Lower lobe of right lung (tissue), 2 donors: ENCODE measurements at regions not wholly inside any gene's neighbourhood (a gene's known extent, or its start where the extent isn't known, plus 50 kb on each side); places are given as distances from the start of the nearest gene placed in this dataset.

Source experiments
- ATAC-seq, 2 donors: fragments of 200-7000 bp; cut with Tn5 transposase; one replicate each; pipeline ENCODE4 v1.9.1; 2020 to 2022; ENCODE audit warnings: mild to moderate bottlenecking in 2 of 2, moderate library complexity in 2 of 2
- DNase-seq: peaks from one replicate; pipeline ENCODE4 v3.0.0-alpha.2; 2020
- H3K27ac ChIP-seq: fragments of 200-600 bp; one replicate; pipeline ENCODE4 v1.8.0; 2022
- H3K27me3 ChIP-seq: fragments of 200-600 bp; one replicate; pipeline ENCODE4 v1.8.0; 2022; ENCODE audit warnings: low read depth
- H3K36me3 ChIP-seq: fragments of 200-600 bp; one replicate; pipeline ENCODE4 v1.8.0; 2022; ENCODE audit warnings: mild to moderate bottlenecking
- H3K4me1 ChIP-seq: fragments of 200-600 bp; one replicate; pipeline ENCODE4 v1.8.0; 2022
- H3K4me3 ChIP-seq: fragments of 200-600 bp; one replicate; pipeline ENCODE4 v1.8.0; 2022; ENCODE audit warnings: mild to moderate bottlenecking
- H3K9me3 ChIP-seq: fragments of 200-600 bp; one replicate; pipeline ENCODE4 v1.8.0; 2022
- CTCF ChIP-seq: fragments of 200-600 bp; IDR thresholded peaks from one replicate; pipeline ENCODE4 v1.8.0; 2022; ENCODE audit warnings: antibody characterized with exemption, mild to moderate bottlenecking
- intact Hi-C: fragments of 100-400 bp; cut with DNase I; formaldehyde crosslinking; loops from one replicate; pipeline ENCODE4 v1.11.0; 2022
- donor health status: DM: no; HTN: yes; CAD: no; lungs with severe emphysema.

- DNase-seq (no peak), ATAC-seq (no peak)
- H3K27ac ChIP-seq = peak overlapping the region; percentile 84
- peaks cover 28% of the 10 kb centered on the region for H3K4me1 ChIP-seq
- intact Hi-C loops = no loop called here
- H3K4me3 ChIP-seq = no peak overlapping the region
- H3K9me3 ChIP-seq = no peaks in the 10 kb centered on the region
- no peaks in the 10 kb centered on the region for H3K36me3 ChIP-seq
- no peak for TF ChIP-seq CTCF
- H3K27me3 ChIP-seq = no peaks in the 10 kb centered on the region
Observed at GRCh38 chr4:140236654-140237169, 82.7 kb upstream of the MAML3 start.

- no peaks in the 10 kb centered on the region for H3K27me3 ChIP-seq
- intact Hi-C loops = no loop called here
Observed at GRCh38 chr4:140234697-140235060, 80.7 kb upstream of the MAML3 start.

GRCh38 chr4:140233791-140234696, 80.1 kb upstream of the MAML3 start:
- Histone ChIP-seq H3K27me3 (no peaks in the 10 kb centered on the region), H3K4me3 (no peak overlapping the region), H3K9me3 (no peaks in the 10 kb centered on the region), H3K36me3 (no peaks in the 10 kb centered on the region), H3K27ac (no peak overlapping the region), H3K4me1 (peaks cover 28% of the 10 kb centered on the region)
- intact Hi-C loops = no loop called here
- ATAC-seq (no peak), DNase-seq (no peak)
- no peak for TF ChIP-seq CTCF

More at GRCh38 chr4:140234697-140235060, 80.7 kb upstream of the MAML3 start:
- Histone ChIP-seq H3K27ac (no peak overlapping the region), H3K36me3 (no peaks in the 10 kb centered on the region), H3K4me3 (no peak overlapping the region), H3K9me3 (no peaks in the 10 kb centered on the region), H3K4me1 (peaks cover 28% of the 10 kb centered on the region)
- no peak for ATAC-seq
- no peak for TF ChIP-seq CTCF
- DNase-seq = no peak

- H3K9me3 ChIP-seq = no peaks in the 10 kb centered on the region
- no peak for TF ChIP-seq CTCF
- DNase-seq = no peak
- ATAC-seq = no peak
- H3K36me3 ChIP-seq = no peaks in the 10 kb centered on the region
- H3K4me3 ChIP-seq = no peak overlapping the region
- no peaks in the 10 kb centered on the region for H3K27me3 ChIP-seq
- no peak overlapping the region for H3K27ac ChIP-seq
- intact Hi-C loops = no loop called here
- H3K4me1 ChIP-seq = no peaks in the 10 kb centered on the region
Observed at GRCh38 chr4:140229881-140230280, 75.9 kb upstream of the MAML3 start.

GRCh38 chr4:140227286-140227685, 73.3 kb upstream of the MAML3 start:
- no peak for TF ChIP-seq CTCF
- H3K27me3 ChIP-seq = no peaks in the 10 kb centered on the region
- no peak overlapping the region for H3K4me3 ChIP-seq
- H3K4me1 ChIP-seq = no peaks in the 10 kb centered on the region
- H3K27ac ChIP-seq = no peak overlapping the region
- DNase-seq = no peak
- intact Hi-C loops = no loop called here
- H3K9me3 ChIP-seq = no peaks in the 10 kb centered on the region
- no peaks in the 10 kb centered on the region for H3K36me3 ChIP-seq
- no peak for ATAC-seq
